ENCODE measurements at regions not wholly inside any gene's neighbourhood (a gene's known extent, or its start where the extent isn't known, plus 50 kb on each side); places are given as distances from the start of the nearest gene placed in this dataset.
"Not testable (repeated sequence)": the region's sequence is repeated elsewhere in the genome, so short reads cannot be mapped to it uniquely, and the experiment has no call there.

- no peaks in the 10 kb centered on the region for H3K4me1 Mint-ChIP-seq (ENCODE audit: low read depth)
- no peak overlapping the region for H3K27ac Mint-ChIP-seq
- H3K36me3 Mint-ChIP-seq (ENCODE audit: low read depth): no peaks in the 10 kb centered on the region
- H3K9me3 Mint-ChIP-seq: no peaks in the 10 kb centered on the region
- no peak overlapping the region for H3K4me3 Mint-ChIP-seq
- no peaks in the 10 kb centered on the region for H3K27me3 Mint-ChIP-seq (ENCODE audit: low read depth)
Observed at GRCh38 chr18:52216666-52217065, 123.3 kb upstream of the DCC start.

GRCh38 chr18:52219102-52219501 lies 120.9 kb upstream of the DCC start:
- no peak overlapping the region for H3K4me3 Mint-ChIP-seq
- H3K27me3 Mint-ChIP-seq (ENCODE audit: low read depth): no peaks in the 10 kb centered on the region
- no peaks in the 10 kb centered on the region for H3K36me3 Mint-ChIP-seq (ENCODE audit: low read depth)
- no peak overlapping the region for H3K27ac Mint-ChIP-seq
- H3K4me1 Mint-ChIP-seq (ENCODE audit: low read depth): no peaks in the 10 kb centered on the region
- no peaks in the 10 kb centered on the region for H3K9me3 Mint-ChIP-seq

GRCh38 chr18:52220062-52220591 lies 119.9 kb upstream of the DCC start:
- H3K4me1 Mint-ChIP-seq (ENCODE audit: low read depth): no peaks in the 10 kb centered on the region
- H3K9me3 Mint-ChIP-seq: no peaks in the 10 kb centered on the region
- H3K27ac Mint-ChIP-seq: no peak overlapping the region
- H3K27me3 Mint-ChIP-seq (ENCODE audit: low read depth): no peaks in the 10 kb centered on the region
- no peaks in the 10 kb centered on the region for H3K36me3 Mint-ChIP-seq (ENCODE audit: low read depth)
- H3K4me3 Mint-ChIP-seq: no peak overlapping the region

GRCh38 chr18:52222211-52222610 lies 117.8 kb upstream of the DCC start:
- Mint-ChIP-seq H3K4me1 (ENCODE audit: low read depth) (no peaks in the 10 kb centered on the region), H3K9me3 (no peaks in the 10 kb centered on the region), H3K27ac (no peak overlapping the region), H3K27me3 (ENCODE audit: low read depth) (no peaks in the 10 kb centered on the region), H3K36me3 (ENCODE audit: low read depth) (no peaks in the 10 kb centered on the region), H3K4me3 (no peak overlapping the region)

- no peaks in the 10 kb centered on the region for H3K4me1 Mint-ChIP-seq (ENCODE audit: low read depth)
- H3K27ac Mint-ChIP-seq: no peak overlapping the region
- H3K9me3 Mint-ChIP-seq: no peaks in the 10 kb centered on the region
- no peaks in the 10 kb centered on the region for H3K36me3 Mint-ChIP-seq (ENCODE audit: low read depth)
- no peak overlapping the region for H3K4me3 Mint-ChIP-seq
- no peaks in the 10 kb centered on the region for H3K27me3 Mint-ChIP-seq (ENCODE audit: low read depth)
Observed at GRCh38 chr18:52227536-52227935, 112.5 kb upstream of the DCC start.

GRCh38 chr18:52228166-52228565 lies 111.8 kb upstream of the DCC start:
- no peak overlapping the region for H3K4me3 Mint-ChIP-seq
- no peaks in the 10 kb centered on the region for H3K9me3 Mint-ChIP-seq
- no peaks in the 10 kb centered on the region for H3K36me3 Mint-ChIP-seq (ENCODE audit: low read depth)
- H3K4me1 Mint-ChIP-seq (ENCODE audit: low read depth): no peaks in the 10 kb centered on the region
- no peaks in the 10 kb centered on the region for H3K27me3 Mint-ChIP-seq (ENCODE audit: low read depth)
- H3K27ac Mint-ChIP-seq: no peak overlapping the region

- Mint-ChIP-seq H3K27me3 (ENCODE audit: low read depth) (no peaks in the 10 kb centered on the region), H3K27ac (no peak overlapping the region), H3K4me3 (no peak overlapping the region), H3K36me3 (ENCODE audit: low read depth) (no peaks in the 10 kb centered on the region), H3K4me1 (ENCODE audit: low read depth) (no peaks in the 10 kb centered on the region), H3K9me3 (no peaks in the 10 kb centered on the region)
Observed at GRCh38 chr18:52236131-52236530, 103.9 kb upstream of the DCC start.

- Mint-ChIP-seq H3K27ac (no peak overlapping the region), H3K9me3 (no peaks in the 10 kb centered on the region), H3K4me3 (no peak overlapping the region), H3K36me3 (ENCODE audit: low read depth) (no peaks in the 10 kb centered on the region), H3K4me1 (ENCODE audit: low read depth) (no peaks in the 10 kb centered on the region), H3K27me3 (ENCODE audit: low read depth) (no peaks in the 10 kb centered on the region)
Observed at GRCh38 chr18:52237551-52237950, 102.4 kb upstream of the DCC start.

- H3K9me3 Mint-ChIP-seq: peaks cover 4% of the 10 kb centered on the region
- H3K27me3 Mint-ChIP-seq (ENCODE audit: low read depth): no peaks in the 10 kb centered on the region
- H3K4me3 Mint-ChIP-seq: no peak overlapping the region
- H3K36me3 Mint-ChIP-seq (ENCODE audit: low read depth): no peaks in the 10 kb centered on the region
- no peak overlapping the region for H3K27ac Mint-ChIP-seq
- no peaks in the 10 kb centered on the region for H3K4me1 Mint-ChIP-seq (ENCODE audit: low read depth)
Observed at GRCh38 chr18:52242711-52243110, 97.3 kb upstream of the DCC start.

- no peaks in the 10 kb centered on the region for H3K4me1 Mint-ChIP-seq (ENCODE audit: low read depth)
- no peak overlapping the region for H3K4me3 Mint-ChIP-seq
- no peak overlapping the region for H3K27ac Mint-ChIP-seq
- H3K36me3 Mint-ChIP-seq (ENCODE audit: low read depth): no peaks in the 10 kb centered on the region
- H3K9me3 Mint-ChIP-seq: peaks cover 8% of the 10 kb centered on the region
- H3K27me3 Mint-ChIP-seq (ENCODE audit: low read depth): no peaks in the 10 kb centered on the region
Observed at GRCh38 chr18:52244658-52245057, 95.3 kb upstream of the DCC start.

- H3K27ac Mint-ChIP-seq: no peak overlapping the region
- no peaks in the 10 kb centered on the region for H3K4me1 Mint-ChIP-seq (ENCODE audit: low read depth)
- no peak overlapping the region for H3K4me3 Mint-ChIP-seq
- H3K36me3 Mint-ChIP-seq (ENCODE audit: low read depth): no peaks in the 10 kb centered on the region
- peaks cover 7% of the 10 kb centered on the region for H3K9me3 Mint-ChIP-seq
- no peaks in the 10 kb centered on the region for H3K27me3 Mint-ChIP-seq (ENCODE audit: low read depth)
Observed at GRCh38 chr18:52254367-52254766, 85.6 kb upstream of the DCC start.

- not testable (repeated sequence) for H3K4me1 Mint-ChIP-seq (ENCODE audit: low read depth)
Observed at GRCh38 chr18:52257417-52257816, 82.6 kb upstream of the DCC start.

GRCh38 chr18:52275817-52276216 lies 64.2 kb upstream of the DCC start:
- Mint-ChIP-seq H3K9me3 (no peaks in the 10 kb centered on the region), H3K36me3 (ENCODE audit: low read depth) (no peaks in the 10 kb centered on the region), H3K4me3 (no peak overlapping the region), H3K4me1 (ENCODE audit: low read depth) (no peaks in the 10 kb centered on the region), H3K27me3 (ENCODE audit: low read depth) (no peaks in the 10 kb centered on the region), H3K27ac (no peak overlapping the region)

More at GRCh38 chr18:52257417-52257816, 82.6 kb upstream of the DCC start:
- H3K4me3 Mint-ChIP-seq; H3K9me3 Mint-ChIP-seq; H3K27me3 Mint-ChIP-seq (ENCODE audit: low read depth); H3K27ac Mint-ChIP-seq; H3K36me3 Mint-ChIP-seq (ENCODE audit: low read depth): not testable (repeated sequence)

- Mint-ChIP-seq H3K4me1 (ENCODE audit: low read depth) (no peaks in the 10 kb centered on the region), H3K9me3 (no peaks in the 10 kb centered on the region), H3K27me3 (ENCODE audit: low read depth) (no peaks in the 10 kb centered on the region), H3K36me3 (ENCODE audit: low read depth) (no peaks in the 10 kb centered on the region), H3K27ac (no peak overlapping the region), H3K4me3 (no peak overlapping the region)
Observed at GRCh38 chr18:52277785-52278184, 62.2 kb upstream of the DCC start.

GRCh38 chr18:52278191-52278590 lies 61.8 kb upstream of the DCC start:
- H3K27ac Mint-ChIP-seq: no peak overlapping the region
- H3K27me3 Mint-ChIP-seq (ENCODE audit: low read depth): no peaks in the 10 kb centered on the region
- H3K4me1 Mint-ChIP-seq (ENCODE audit: low read depth): no peaks in the 10 kb centered on the region
- no peaks in the 10 kb centered on the region for H3K36me3 Mint-ChIP-seq (ENCODE audit: low read depth)
- no peak overlapping the region for H3K4me3 Mint-ChIP-seq
- no peaks in the 10 kb centered on the region for H3K9me3 Mint-ChIP-seq

- Mint-ChIP-seq H3K9me3 (no peaks in the 10 kb centered on the region), H3K4me1 (ENCODE audit: low read depth) (no peaks in the 10 kb centered on the region), H3K27ac (no peak overlapping the region), H3K36me3 (ENCODE audit: low read depth) (no peaks in the 10 kb centered on the region), H3K4me3 (no peak overlapping the region), H3K27me3 (ENCODE audit: low read depth) (no peaks in the 10 kb centered on the region)
Observed at GRCh38 chr18:52280702-52281101, 59.3 kb upstream of the DCC start.
